ENCODE measurements at regions not wholly inside any gene's neighbourhood (a gene's known extent, or its start where the extent isn't known, plus 50 kb on each side); places are given as distances from the start of the nearest gene placed in this dataset.

DNA sequence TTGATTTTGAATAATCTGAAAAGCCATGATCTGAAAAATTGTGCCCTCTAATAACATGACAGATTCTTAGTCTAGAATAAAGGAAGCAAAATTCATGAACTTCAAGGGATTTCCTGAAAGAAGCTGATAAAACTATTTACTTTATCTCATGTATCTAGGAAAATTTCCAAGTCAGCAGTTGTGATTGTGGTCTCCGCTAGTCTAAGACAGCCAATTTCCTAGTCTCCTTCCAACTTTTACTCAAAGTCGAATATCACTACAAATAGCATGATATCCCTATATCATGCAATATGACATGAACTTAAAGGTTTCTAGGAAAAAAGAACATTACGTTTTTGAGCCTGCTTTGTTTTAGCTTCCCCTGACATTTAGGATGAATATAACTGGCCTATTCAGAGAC is 202.1 kb upstream of the GHITM start:
- TF ChIP-seq CTCF (IDR thresholded peaks at IDR 0.05), result no peak
- TF ChIP-seq POLR2AphosphoS5 (IDR thresholded peaks at IDR 0.05), result no peak
- TF ChIP-seq POLR2A (IDR thresholded peaks at IDR 0.05), result no peak

Measured in prostate gland (tissue), 2 donors.